ENCODE measurements at regions not wholly inside any gene's neighbourhood (a gene's known extent, or its start where the extent isn't known, plus 50 kb on each side); places are given as distances from the start of the nearest gene placed in this dataset.

- TF ChIP-seq, protein P1, sequence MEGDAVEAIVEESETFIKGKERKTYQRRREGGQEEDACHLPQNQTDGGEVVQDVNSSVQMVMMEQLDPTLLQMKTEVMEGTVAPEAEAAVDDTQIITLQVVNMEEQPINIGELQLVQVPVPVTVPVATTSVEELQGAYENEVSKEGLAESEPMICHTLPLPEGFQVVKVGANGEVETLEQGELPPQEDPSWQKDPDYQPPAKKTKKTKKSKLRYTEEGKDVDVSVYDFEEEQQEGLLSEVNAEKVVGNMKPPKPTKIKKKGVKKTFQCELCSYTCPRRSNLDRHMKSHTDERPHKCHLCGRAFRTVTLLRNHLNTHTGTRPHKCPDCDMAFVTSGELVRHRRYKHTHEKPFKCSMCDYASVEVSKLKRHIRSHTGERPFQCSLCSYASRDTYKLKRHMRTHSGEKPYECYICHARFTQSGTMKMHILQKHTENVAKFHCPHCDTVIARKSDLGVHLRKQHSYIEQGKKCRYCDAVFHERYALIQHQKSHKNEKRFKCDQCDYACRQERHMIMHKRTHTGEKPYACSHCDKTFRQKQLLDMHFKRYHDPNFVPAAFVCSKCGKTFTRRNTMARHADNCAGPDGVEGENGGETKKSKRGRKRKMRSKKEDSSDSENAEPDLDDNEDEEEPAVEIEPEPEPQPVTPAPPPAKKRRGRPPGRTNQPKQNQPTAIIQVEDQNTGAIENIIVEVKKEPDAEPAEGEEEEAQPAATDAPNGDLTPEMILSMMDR (IDR thresholded peaks at IDR 0.05; ENCODE audit: insufficient read depth, low read length, missing control alignments), result no peak
- DNase-seq (ENCODE audit: low read depth, low spot score), result no peak
- POLR2A ChIA-PET, result no interaction called here
- no peak overlapping the region for H3K4me3 ChIP-seq (ENCODE audit: low read depth, low read length)
- CTCF ChIA-PET, result no interaction called here
Observed at GRCh38 chrY:18958846-18959245, 185.3 kb upstream of the HSFY2 start.

GRCh38 chrY:18951657-18952435 is 178.3 kb upstream of the HSFY2 start:
- ChIA-PET POLR2A (no interaction called here), CTCF (no interaction called here)
- no peak for DNase-seq (ENCODE audit: low read depth, low spot score)
- TF ChIP-seq, protein P1 (IDR thresholded peaks at IDR 0.05; ENCODE audit: insufficient read depth, low read length, missing control alignments), result no peak
- no peak overlapping the region for H3K4me3 ChIP-seq (ENCODE audit: low read depth, low read length)

DNA sequence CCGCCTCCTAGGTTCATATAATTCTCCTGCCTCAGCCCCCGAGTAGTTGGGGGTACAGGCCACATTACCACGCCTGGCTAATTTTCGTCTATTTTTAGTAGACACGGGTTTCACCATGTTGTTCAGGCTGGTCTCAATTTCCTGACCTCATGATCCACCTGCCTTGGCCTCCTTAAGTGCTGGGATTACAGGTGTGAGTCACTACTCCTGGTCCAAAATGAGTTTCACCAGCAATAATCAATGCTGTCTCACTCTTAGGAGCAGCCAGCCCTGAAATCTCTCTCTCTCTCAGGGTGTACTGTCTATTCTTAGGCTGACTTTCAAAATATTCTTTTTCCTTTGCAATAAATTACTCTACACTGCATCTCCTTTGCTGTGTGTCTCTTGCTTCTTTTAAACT is 177.5 kb upstream of the HSFY2 start:
- ChIA-PET CTCF (no interaction called here), POLR2A (no interaction called here)
- no peak overlapping the region for H3K4me3 ChIP-seq (ENCODE audit: low read depth, low read length)
- TF ChIP-seq, protein P1 (IDR thresholded peaks at IDR 0.05; ENCODE audit: insufficient read depth, low read length, missing control alignments), result no peak
- no peak for DNase-seq (ENCODE audit: low read depth, low spot score)

DNA sequence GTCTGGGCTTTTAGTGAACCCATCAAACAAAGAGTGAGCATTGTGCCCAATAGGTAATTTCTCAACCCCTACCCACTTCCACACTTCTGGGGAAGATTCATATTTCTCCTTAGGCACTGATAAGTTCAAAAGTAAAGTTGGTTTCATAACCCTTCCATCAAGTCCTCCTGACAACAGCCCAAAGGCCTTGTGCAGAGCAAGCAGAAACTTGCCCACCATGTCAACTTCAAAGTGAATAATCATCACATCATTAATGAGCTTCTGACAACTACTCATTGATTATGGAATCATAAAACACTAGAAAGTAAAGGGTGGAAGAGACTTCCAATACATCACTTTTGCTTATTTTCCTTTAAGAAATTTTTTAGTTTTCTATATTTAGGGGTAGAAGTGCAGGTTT is 163.3 kb upstream of the HSFY2 start:
- TF ChIP-seq, protein P1 (IDR thresholded peaks at IDR 0.05; ENCODE audit: insufficient read depth, low read length, missing control alignments), result no peak
- no peak overlapping the region for H3K4me3 ChIP-seq (ENCODE audit: low read depth, low read length)
- no peak for DNase-seq (ENCODE audit: low read depth, low spot score)
- POLR2A ChIA-PET, result no interaction called here
- CTCF ChIA-PET, result no interaction called here

DNA sequence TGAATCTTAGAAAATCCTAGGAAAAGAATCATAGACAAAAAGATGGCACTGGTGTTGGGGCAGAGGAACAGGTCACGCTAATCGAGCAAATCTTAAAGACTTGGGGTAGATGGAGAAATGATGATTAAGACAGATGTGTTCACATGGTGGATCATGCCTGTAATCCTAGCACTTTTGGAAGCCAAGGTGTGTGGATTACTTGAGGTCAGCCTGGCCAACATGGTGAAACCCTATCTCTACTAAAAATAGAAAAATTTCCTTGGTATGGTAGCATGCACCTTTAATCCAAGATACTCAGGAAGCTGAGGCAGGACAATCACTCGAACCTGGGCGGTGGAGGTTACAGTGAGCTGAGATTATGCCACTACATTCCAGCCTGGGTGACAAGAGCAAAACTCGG is 145.7 kb upstream of the HSFY2 start:
- ChIA-PET POLR2A (no interaction called here), CTCF (no interaction called here)
- TF ChIP-seq, protein P1 (IDR thresholded peaks at IDR 0.05; ENCODE audit: insufficient read depth, low read length, missing control alignments), result no peak
- no peak overlapping the region for H3K4me3 ChIP-seq (ENCODE audit: low read depth, low read length)
- DNase-seq (ENCODE audit: low read depth, low spot score), result no peak

- CTCF ChIA-PET, result no interaction called here
- H3K4me3 ChIP-seq (ENCODE audit: low read depth, low read length), result no peak overlapping the region
- DNase-seq (ENCODE audit: low read depth, low spot score), result no peak
- POLR2A ChIA-PET, result no interaction called here
- TF ChIP-seq, protein P1 (IDR thresholded peaks at IDR 0.05; ENCODE audit: insufficient read depth, low read length, missing control alignments), result no peak
Observed at GRCh38 chrY:18912846-18913245, 139.3 kb upstream of the HSFY2 start.
